SK-N-SH (cell line): ENCODE measurements at regions not wholly inside any gene's neighbourhood (a gene's known extent, or its start where the extent isn't known, plus 50 kb on each side); places are given as distances from the start of the nearest gene placed in this dataset.
"Not testable (repeated sequence)": the region's sequence is repeated elsewhere in the genome, so short reads cannot be mapped to it uniquely, and the experiment has no call there.

Source experiments
- EZH2phosphoT487 ChIP-seq: fragments of 200-600 bp; sonication (generic); IDR thresholded peaks from 2 replicates; pipeline ENCODE4 v1.6.1; 2017; ENCODE audit warnings: low read depth, mixed run types, mild to moderate bottlenecking, antibody characterized with exemption, moderate library complexity, borderline replicate concordance
- GABPA ChIP-seq: IDR thresholded peaks from 2 replicates; pipeline ENCODE4 v1.4.0; 2012; ENCODE audit warnings: low read depth, mild to moderate bottlenecking
- POLR2AphosphoS5 ChIP-seq: IDR thresholded peaks from 2 replicates; pipeline ENCODE4 v1.6.1; 2012; ENCODE audit warnings: low read depth, low read length
- RAD21 ChIP-seq: IDR thresholded peaks from 2 replicates; pipeline ENCODE4 v1.6.1; 2012; ENCODE audit warnings: mild to moderate bottlenecking, low read length
- RFX5 ChIP-seq: IDR thresholded peaks from 2 replicates; pipeline ENCODE4 v1.6.1; 2012; ENCODE audit warnings: mild to moderate bottlenecking, improper control_type of control experiment, low read length
- SMC3 ChIP-seq: IDR thresholded peaks from 2 replicates; pipeline ENCODE4 v1.6.1; 2012; ENCODE audit warnings: low read depth, low read length, improper control_type of control experiment
- TAF1 ChIP-seq: IDR thresholded peaks from 2 replicates; pipeline ENCODE4 v1.6.1; 2012; ENCODE audit warnings: low read depth, mild to moderate bottlenecking, low read length, moderate library complexity, borderline replicate concordance
- TF ChIP-seq, protein P1 (sequence below): fragments of 200-600 bp; sonication (generic); IDR thresholded peaks from 2 replicates; pipeline ENCODE4 v1.6.1; 2017; ENCODE audit warnings: antibody characterized with exemption, mild to moderate bottlenecking, moderate library complexity
- TF ChIP-seq, protein P2 (sequence below): fragments of 150-350 bp; IDR thresholded peaks from 2 replicates; pipeline ENCODE4 v1.6.1; 2017; ENCODE audit warnings: antibody characterized with exemption, low read length, low read depth, borderline replicate concordance
- TF ChIP-seq, protein P3 (sequence below): IDR thresholded peaks from 2 replicates; pipeline ENCODE4 v1.6.1; 2012; ENCODE audit warnings: mild to moderate bottlenecking, low read depth, low read length, moderate library complexity

DNA sequence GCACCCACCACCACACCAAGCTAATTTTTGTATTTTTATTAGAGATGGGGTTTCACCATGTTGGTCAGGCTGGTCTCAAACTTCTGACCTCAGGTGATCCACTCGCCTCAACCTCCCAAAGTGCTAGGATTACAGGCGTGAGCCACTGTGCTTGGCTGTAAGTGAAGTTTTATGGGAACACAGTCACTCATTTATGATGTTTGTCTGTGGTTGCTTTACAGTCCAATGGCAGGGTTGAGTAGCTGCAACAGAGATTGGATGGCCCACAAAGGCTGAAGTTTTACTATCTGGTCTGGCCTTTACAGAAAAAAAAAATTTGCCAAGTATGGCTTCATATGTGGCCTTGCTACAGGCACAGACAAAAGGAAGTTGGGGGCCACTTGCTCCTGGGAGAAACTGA is 743.2 kb downstream of the BCL11A start:
- TF ChIP-seq RAD21, SMC3, RFX5, GABPA, TAF1, POLR2AphosphoS5, EZH2phosphoT487: not testable (repeated sequence)
- TF ChIP-seq, protein P1, sequence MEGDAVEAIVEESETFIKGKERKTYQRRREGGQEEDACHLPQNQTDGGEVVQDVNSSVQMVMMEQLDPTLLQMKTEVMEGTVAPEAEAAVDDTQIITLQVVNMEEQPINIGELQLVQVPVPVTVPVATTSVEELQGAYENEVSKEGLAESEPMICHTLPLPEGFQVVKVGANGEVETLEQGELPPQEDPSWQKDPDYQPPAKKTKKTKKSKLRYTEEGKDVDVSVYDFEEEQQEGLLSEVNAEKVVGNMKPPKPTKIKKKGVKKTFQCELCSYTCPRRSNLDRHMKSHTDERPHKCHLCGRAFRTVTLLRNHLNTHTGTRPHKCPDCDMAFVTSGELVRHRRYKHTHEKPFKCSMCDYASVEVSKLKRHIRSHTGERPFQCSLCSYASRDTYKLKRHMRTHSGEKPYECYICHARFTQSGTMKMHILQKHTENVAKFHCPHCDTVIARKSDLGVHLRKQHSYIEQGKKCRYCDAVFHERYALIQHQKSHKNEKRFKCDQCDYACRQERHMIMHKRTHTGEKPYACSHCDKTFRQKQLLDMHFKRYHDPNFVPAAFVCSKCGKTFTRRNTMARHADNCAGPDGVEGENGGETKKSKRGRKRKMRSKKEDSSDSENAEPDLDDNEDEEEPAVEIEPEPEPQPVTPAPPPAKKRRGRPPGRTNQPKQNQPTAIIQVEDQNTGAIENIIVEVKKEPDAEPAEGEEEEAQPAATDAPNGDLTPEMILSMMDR: not testable (repeated sequence)
- TF ChIP-seq, protein P2, sequence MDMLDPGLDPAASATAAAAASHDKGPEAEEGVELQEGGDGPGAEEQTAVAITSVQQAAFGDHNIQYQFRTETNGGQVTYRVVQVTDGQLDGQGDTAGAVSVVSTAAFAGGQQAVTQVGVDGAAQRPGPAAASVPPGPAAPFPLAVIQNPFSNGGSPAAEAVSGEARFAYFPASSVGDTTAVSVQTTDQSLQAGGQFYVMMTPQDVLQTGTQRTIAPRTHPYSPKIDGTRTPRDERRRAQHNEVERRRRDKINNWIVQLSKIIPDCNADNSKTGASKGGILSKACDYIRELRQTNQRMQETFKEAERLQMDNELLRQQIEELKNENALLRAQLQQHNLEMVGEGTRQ: not testable (repeated sequence)
- TF ChIP-seq, protein P3, sequence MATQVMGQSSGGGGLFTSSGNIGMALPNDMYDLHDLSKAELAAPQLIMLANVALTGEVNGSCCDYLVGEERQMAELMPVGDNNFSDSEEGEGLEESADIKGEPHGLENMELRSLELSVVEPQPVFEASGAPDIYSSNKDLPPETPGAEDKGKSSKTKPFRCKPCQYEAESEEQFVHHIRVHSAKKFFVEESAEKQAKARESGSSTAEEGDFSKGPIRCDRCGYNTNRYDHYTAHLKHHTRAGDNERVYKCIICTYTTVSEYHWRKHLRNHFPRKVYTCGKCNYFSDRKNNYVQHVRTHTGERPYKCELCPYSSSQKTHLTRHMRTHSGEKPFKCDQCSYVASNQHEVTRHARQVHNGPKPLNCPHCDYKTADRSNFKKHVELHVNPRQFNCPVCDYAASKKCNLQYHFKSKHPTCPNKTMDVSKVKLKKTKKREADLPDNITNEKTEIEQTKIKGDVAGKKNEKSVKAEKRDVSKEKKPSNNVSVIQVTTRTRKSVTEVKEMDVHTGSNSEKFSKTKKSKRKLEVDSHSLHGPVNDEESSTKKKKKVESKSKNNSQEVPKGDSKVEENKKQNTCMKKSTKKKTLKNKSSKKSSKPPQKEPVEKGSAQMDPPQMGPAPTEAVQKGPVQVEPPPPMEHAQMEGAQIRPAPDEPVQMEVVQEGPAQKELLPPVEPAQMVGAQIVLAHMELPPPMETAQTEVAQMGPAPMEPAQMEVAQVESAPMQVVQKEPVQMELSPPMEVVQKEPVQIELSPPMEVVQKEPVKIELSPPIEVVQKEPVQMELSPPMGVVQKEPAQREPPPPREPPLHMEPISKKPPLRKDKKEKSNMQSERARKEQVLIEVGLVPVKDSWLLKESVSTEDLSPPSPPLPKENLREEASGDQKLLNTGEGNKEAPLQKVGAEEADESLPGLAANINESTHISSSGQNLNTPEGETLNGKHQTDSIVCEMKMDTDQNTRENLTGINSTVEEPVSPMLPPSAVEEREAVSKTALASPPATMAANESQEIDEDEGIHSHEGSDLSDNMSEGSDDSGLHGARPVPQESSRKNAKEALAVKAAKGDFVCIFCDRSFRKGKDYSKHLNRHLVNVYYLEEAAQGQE: not testable (repeated sequence)
